ENCODE measurements at regions not wholly inside any gene's neighbourhood (a gene's known extent, or its start where the extent isn't known, plus 50 kb on each side); places are given as distances from the start of the nearest gene placed in this dataset.

- CTCF ChIA-PET, result no interaction called here
- no peaks in the 10 kb centered on the region for H3K36me3 ChIP-seq (ENCODE audit: control insufficient read depth, insufficient read depth, low read length)
- Mint-ChIP-seq H3K36me3 (ENCODE audit: insufficient read depth, unreplicated experiment) (no peaks in the 10 kb centered on the region), H3K9me3 (ENCODE audit: unreplicated experiment) (no peaks in the 10 kb centered on the region), H3K27ac (ENCODE audit: unreplicated experiment) (no peak overlapping the region), H3K27me3 (ENCODE audit: insufficient read depth, unreplicated experiment) (peaks cover 31% of the 10 kb centered on the region), H3K4me3 (ENCODE audit: unreplicated experiment) (no peak overlapping the region), H3K4me1 (ENCODE audit: low read depth, unreplicated experiment) (no peaks in the 10 kb centered on the region)
- H3K4me1 ChIP-seq, result no peaks in the 10 kb centered on the region
- TF ChIP-seq CTCF (IDR thresholded peaks at IDR 0.05; ENCODE audit: insufficient read depth in 1 of 2, low read depth in 1 of 2, low read length in 1 of 2, severe bottlenecking in 1 of 2, unreplicated experiment in 1 of 2), result no peak
- POLR2A ChIA-PET, result no interaction called here
- peaks cover 1% of the 10 kb centered on the region; the same call in 1 of the 2 replicates for H3K27me3 ChIP-seq (replicated peaks; ENCODE audit: control insufficient read depth, insufficient read depth, low read length)
- H3K4me3 ChIP-seq (ENCODE audit: low read depth, low read length), result no peak overlapping the region
- no peaks in the 10 kb centered on the region for H3K9me3 ChIP-seq
- no TSS peak for BruUV-seq (replicated peaks)
- DNase-seq, result no peak
- intact Hi-C loops (cut with micrococcal nuclease; ENCODE audit: unreplicated experiment), result no loop called here
Observed at GRCh38 chr2:177036747-177037146, 175.8 kb upstream of the HNRNPA3 start.

GRCh38 chr2:177037569-177037968 lies 175.0 kb upstream of the HNRNPA3 start:
- POLR2A ChIA-PET, result no interaction called here
- Mint-ChIP-seq H3K27me3 (ENCODE audit: insufficient read depth, unreplicated experiment) (peaks cover 28% of the 10 kb centered on the region), H3K36me3 (ENCODE audit: insufficient read depth, unreplicated experiment) (no peaks in the 10 kb centered on the region), H3K27ac (ENCODE audit: unreplicated experiment) (no peak overlapping the region), H3K9me3 (ENCODE audit: unreplicated experiment) (no peaks in the 10 kb centered on the region), H3K4me1 (ENCODE audit: low read depth, unreplicated experiment) (no peaks in the 10 kb centered on the region), H3K4me3 (ENCODE audit: unreplicated experiment) (no peak overlapping the region)
- TF ChIP-seq CTCF (IDR thresholded peaks at IDR 0.05; ENCODE audit: insufficient read depth in 1 of 2, low read depth in 1 of 2, low read length in 1 of 2, severe bottlenecking in 1 of 2, unreplicated experiment in 1 of 2), result no peak
- BruUV-seq (replicated peaks), result no TSS peak
- intact Hi-C loops (cut with micrococcal nuclease; ENCODE audit: unreplicated experiment), result no loop called here
- DNase-seq, result no peak
- Histone ChIP-seq H3K27me3 (replicated peaks; ENCODE audit: control insufficient read depth, insufficient read depth, low read length) (peaks cover 1% of the 10 kb centered on the region; the same call in 1 of the 2 replicates), H3K9me3 (no peaks in the 10 kb centered on the region), H3K36me3 (ENCODE audit: control insufficient read depth, insufficient read depth, low read length) (no peaks in the 10 kb centered on the region), H3K4me1 (no peaks in the 10 kb centered on the region), H3K4me3 (ENCODE audit: low read depth, low read length) (no peak overlapping the region)
- CTCF ChIA-PET, result no interaction called here

DNA sequence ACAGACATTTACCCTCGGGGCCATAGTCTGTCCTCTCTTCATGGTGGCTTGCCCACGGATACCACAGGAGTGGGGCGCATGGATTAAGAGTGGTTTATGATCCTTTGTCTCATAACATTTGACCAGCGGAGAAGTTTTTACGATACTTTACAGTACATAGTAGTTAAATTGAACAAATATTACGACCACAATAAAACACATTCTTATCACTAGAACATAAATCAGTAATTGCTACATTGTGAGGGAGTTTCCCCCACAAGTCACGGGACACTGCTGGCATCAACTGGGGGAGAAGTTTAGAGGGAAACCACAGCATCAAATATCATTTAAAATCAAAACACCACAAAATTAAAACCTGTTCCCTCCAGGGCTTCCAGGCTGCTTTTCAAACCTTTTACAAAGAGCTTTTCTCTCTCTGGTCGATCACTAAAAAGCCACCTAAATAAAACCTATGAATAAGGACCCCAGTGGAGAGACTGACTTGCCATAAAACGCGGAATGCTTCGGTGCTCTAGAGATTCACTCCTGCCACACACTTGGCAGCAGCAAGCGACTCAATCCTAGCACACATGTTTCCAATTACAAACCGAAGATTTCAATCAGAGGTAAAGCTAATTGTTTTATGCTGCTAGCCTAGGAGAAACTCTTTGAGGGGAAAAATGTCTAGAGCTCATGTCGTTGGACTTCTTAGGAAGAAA lies 173.7 kb upstream of the HNRNPA3 start:
- Histone ChIP-seq H3K27me3 (replicated peaks; ENCODE audit: control insufficient read depth, insufficient read depth, low read length) (peaks cover 2% of the 10 kb centered on the region), H3K9me3 (no peaks in the 10 kb centered on the region), H3K4me1 (no peaks in the 10 kb centered on the region), H3K36me3 (ENCODE audit: control insufficient read depth, insufficient read depth, low read length) (no peaks in the 10 kb centered on the region), H3K4me3 (ENCODE audit: low read depth, low read length) (no peak overlapping the region)
- no peak for TF ChIP-seq CTCF (IDR thresholded peaks at IDR 0.05; ENCODE audit: insufficient read depth in 1 of 2, low read depth in 1 of 2, low read length in 1 of 2, severe bottlenecking in 1 of 2, unreplicated experiment in 1 of 2)
- Mint-ChIP-seq H3K27ac (ENCODE audit: unreplicated experiment) (no peak overlapping the region), H3K4me1 (ENCODE audit: low read depth, unreplicated experiment) (no peaks in the 10 kb centered on the region), H3K36me3 (ENCODE audit: insufficient read depth, unreplicated experiment) (no peaks in the 10 kb centered on the region), H3K27me3 (ENCODE audit: insufficient read depth, unreplicated experiment) (peaks cover 21% of the 10 kb centered on the region), H3K4me3 (ENCODE audit: unreplicated experiment) (no peak overlapping the region), H3K9me3 (ENCODE audit: unreplicated experiment) (no peaks in the 10 kb centered on the region)
- ChIA-PET POLR2A (no interaction called here), CTCF (interaction anchor here (0.7 kb wide), 1 partner anchor 53 kb away, joined by 4 read pairs; no protein-coding TSS in a partner anchor)
- BruUV-seq (replicated peaks), result no TSS peak
- DNase-seq, result no peak
- intact Hi-C loops (cut with micrococcal nuclease; ENCODE audit: unreplicated experiment), result no loop called here

Data from Caco-2 (cell line).